ENCODE measurements at regions not wholly inside any gene's neighbourhood (a gene's known extent, or its start where the extent isn't known, plus 50 kb on each side); places are given as distances from the start of the nearest gene placed in this dataset.

- Histone ChIP-seq H3T11ph (ENCODE audit: low read length) (no peak overlapping the region), H2BK5ac (ENCODE audit: insufficient read length, low read length) (no peak overlapping the region), H3K4ac (ENCODE audit: low read depth, low read length) (no peak overlapping the region), H4K5ac (ENCODE audit: insufficient read length, low read depth, low read length) (no peak overlapping the region), H4K20me1 (ENCODE audit: control insufficient read depth, insufficient read depth, insufficient read length) (no peaks in the 10 kb centered on the region), H3K9me3 (ENCODE audit: control insufficient read depth, low read depth, low read length) (no peaks in the 10 kb centered on the region), H2BK12ac (ENCODE audit: insufficient read length, low read depth, low read length) (no peak overlapping the region), H4K8ac (replicated peaks; ENCODE audit: insufficient read length, low read depth, low read length) (no peak overlapping the region), H3K23me2 (ENCODE audit: insufficient read length, low read depth, low read length, poor library complexity, severe bottlenecking) (no peaks in the 10 kb centered on the region), H3K4me2 (ENCODE audit: insufficient read depth, insufficient read length, low read length) (no peak overlapping the region), H3K14ac (ENCODE audit: insufficient read depth, low read length) (no peak overlapping the region), H3K9ac (ENCODE audit: extremely low read depth, insufficient read length, low read length) (no peak overlapping the region), H3K18ac (ENCODE audit: insufficient read length, low read depth, low read length) (no peak overlapping the region), H2BK20ac (ENCODE audit: low read depth, low read length, poor library complexity, severe bottlenecking) (no peak overlapping the region), H3K56ac (ENCODE audit: insufficient read length, low read depth, low read length) (no peak overlapping the region), H2BK120ac (ENCODE audit: low read depth, low read length, poor library complexity, severe bottlenecking) (no peak overlapping the region), H3K4me1 (ENCODE audit: insufficient read depth, low read length) (no peaks in the 10 kb centered on the region), H4K91ac (ENCODE audit: insufficient read length, low read depth, low read length) (no peak overlapping the region), H3K79me1 (ENCODE audit: insufficient read depth, low read depth, low read length, poor library complexity, severe bottlenecking) (no peaks in the 10 kb centered on the region), H3K79me2 (ENCODE audit: insufficient read depth, low read length) (no peaks in the 10 kb centered on the region), H2AFZ (ENCODE audit: low read length) (no peak overlapping the region), H3K23ac (ENCODE audit: insufficient read length, low read depth, low read length) (no peak overlapping the region), H2BK15ac (ENCODE audit: low read depth, low read length) (no peak overlapping the region), H3K27ac (ENCODE audit: insufficient read length, low read depth, low read length) (no peak overlapping the region), H2AK5ac (ENCODE audit: insufficient read length, low read length) (no peak overlapping the region), H3K27me3 (ENCODE audit: insufficient read depth, low read length) (no peaks in the 10 kb centered on the region)
- TF ChIP-seq CTCF (conservative IDR thresholded peaks at IDR 0.05), result no peak
- peaks cover 0 to 8% of the 10 kb centered on the region in 2 experiments; a peak in 2 of 4 replicates for H3K4me1 Mint-ChIP-seq
- H3K27me3 Mint-ChIP-seq (ENCODE audit: low read depth), result peaks cover 3% of the 10 kb centered on the region
- DNase-seq, result no peak
- H3K27ac Mint-ChIP-seq, result no peak overlapping the region
- no CpG with 5 or more reads among the region's 4 CpGs for WGBS (ENCODE audit: extremely low coverage, insufficient read length, low lambda C conversion rate)
- no peaks in the 10 kb centered on the region for H3K9me3 Mint-ChIP-seq
- H3K36me3 Mint-ChIP-seq (ENCODE audit: insufficient read depth in 1 of 3, low read depth in 3 of 3), result no peaks in the 10 kb centered on the region
- H3K4me3 Mint-ChIP-seq, result no peak overlapping the region
Measured at GRCh38 chr15:59843609-59844008, 154.5 kb upstream of the BNIP2 start.

Data from H9 (cell line).